HG02884 (cell line): ENCODE measurements at regions not wholly inside any gene's neighbourhood (a gene's known extent, or its start where the extent isn't known, plus 50 kb on each side); places are given as distances from the start of the nearest gene placed in this dataset.

Experiments used
- ATAC-seq: cut with Tn5 transposase; IDR thresholded peaks from one replicate; pipeline ENCODE4 v1.9.1; 2021; ENCODE audit warnings: mild to moderate bottlenecking, moderate library complexity; ENCODE audit not compliant: unreplicated experiment

GRCh38 chrX:39313146-39313545 lies 511.9 kb downstream of the MID1IP1 start:
- ATAC-seq = no peak

- ATAC-seq = no peak
Observed at GRCh38 chrX:39318506-39319343, 517.5 kb downstream of the MID1IP1 start.

- no peak for ATAC-seq
Observed at GRCh38 chrX:39320165-39320564, 518.9 kb downstream of the MID1IP1 start.

- no peak for ATAC-seq
Observed at GRCh38 chrX:39322496-39322895, 521.2 kb downstream of the MID1IP1 start.

GRCh38 chrX:39324233-39324930 lies 523.1 kb downstream of the MID1IP1 start:
- no peak for ATAC-seq

- no peak for ATAC-seq
Observed at GRCh38 chrX:39327255-39327654, 526.0 kb downstream of the MID1IP1 start.

- no peak for ATAC-seq
Observed at GRCh38 chrX:39327705-39328104, 526.4 kb downstream of the MID1IP1 start.

GRCh38 chrX:39328661-39329060 lies 527.4 kb downstream of the MID1IP1 start:
- ATAC-seq = no peak

GRCh38 chrX:39331082-39331704 lies 529.9 kb downstream of the MID1IP1 start:
- peak; percentile 74 for ATAC-seq

- ATAC-seq = no peak
Observed at GRCh38 chrX:39333451-39333850, 532.2 kb downstream of the MID1IP1 start.

- no peak for ATAC-seq
Observed at GRCh38 chrX:39335513-39336235, 534.4 kb downstream of the MID1IP1 start.

GRCh38 chrX:39336671-39337311 lies 535.5 kb downstream of the MID1IP1 start:
- peak; percentile 89 for ATAC-seq

GRCh38 chrX:39337451-39337850 lies 536.2 kb downstream of the MID1IP1 start:
- ATAC-seq = no peak

GRCh38 chrX:39338583-39338982 lies 537.3 kb downstream of the MID1IP1 start:
- ATAC-seq = no peak

GRCh38 chrX:39356119-39356807 lies 555.0 kb downstream of the MID1IP1 start:
- ATAC-seq = no peak

GRCh38 chrX:39360101-39360500 lies 558.8 kb downstream of the MID1IP1 start:
- no peak for ATAC-seq

- ATAC-seq = no peak
Observed at GRCh38 chrX:39361736-39362135, 560.5 kb downstream of the MID1IP1 start.

- no peak for ATAC-seq
Observed at GRCh38 chrX:39367416-39367815, 566.2 kb downstream of the MID1IP1 start.

- no peak for ATAC-seq
Observed at GRCh38 chrX:39372115-39372514, 570.9 kb downstream of the MID1IP1 start.

- no peak for ATAC-seq
Observed at GRCh38 chrX:39377157-39377556, 575.9 kb downstream of the MID1IP1 start.
